ENCODE measurements at regions not wholly inside any gene's neighbourhood (a gene's known extent, or its start where the extent isn't known, plus 50 kb on each side); places are given as distances from the start of the nearest gene placed in this dataset.

GRCh38 chr3:34925851-34926250, 713.5 kb upstream of the ARPP21 start:
- no peak for TF ChIP-seq CTCF (IDR thresholded peaks at IDR 0.05; ENCODE audit: insufficient read depth, missing control alignments)
- FAIRE-seq (no peak), DNase-seq (ENCODE audit: insufficient read length, low spot score) (no peak)

- FAIRE-seq (no peak), DNase-seq (ENCODE audit: insufficient read length, low spot score) (no peak)
- TF ChIP-seq CTCF (IDR thresholded peaks at IDR 0.05; ENCODE audit: insufficient read depth, missing control alignments): no peak
Observed at GRCh38 chr3:34929036-34929435, 710.3 kb upstream of the ARPP21 start.

GRCh38 chr3:34934660-34935059, 704.7 kb upstream of the ARPP21 start:
- TF ChIP-seq CTCF (IDR thresholded peaks at IDR 0.05; ENCODE audit: insufficient read depth, missing control alignments): no peak
- no peak for DNase-seq (ENCODE audit: insufficient read length, low spot score)
- no peak for FAIRE-seq

- DNase-seq (ENCODE audit: insufficient read length, low spot score) (no peak), FAIRE-seq (no peak)
Observed at GRCh38 chr3:34938784-34939183, 700.5 kb upstream of the ARPP21 start.

GRCh38 chr3:34942256-34942655, 697.1 kb upstream of the ARPP21 start:
- no peak for FAIRE-seq
- TF ChIP-seq CTCF (IDR thresholded peaks at IDR 0.05; ENCODE audit: insufficient read depth, missing control alignments): no peak
- no peak for DNase-seq (ENCODE audit: insufficient read length, low spot score)

More at GRCh38 chr3:34938784-34939183, 700.5 kb upstream of the ARPP21 start:
- no peak for TF ChIP-seq CTCF (IDR thresholded peaks at IDR 0.05; ENCODE audit: insufficient read depth, missing control alignments)

- no peak for DNase-seq (ENCODE audit: insufficient read length, low spot score)
- no peak for FAIRE-seq
- TF ChIP-seq CTCF (IDR thresholded peaks at IDR 0.05; ENCODE audit: insufficient read depth, missing control alignments): no peak
Observed at GRCh38 chr3:34947834-34948233, 691.5 kb upstream of the ARPP21 start.

- FAIRE-seq (no peak), DNase-seq (ENCODE audit: insufficient read length, low spot score) (no peak)
- TF ChIP-seq CTCF (IDR thresholded peaks at IDR 0.05; ENCODE audit: insufficient read depth, missing control alignments): no peak
Observed at GRCh38 chr3:34948517-34948916, 690.8 kb upstream of the ARPP21 start.

Measured in D721Med (cell line).